GM19468 (cell line): ENCODE measurements at regions not wholly inside any gene's neighbourhood (a gene's known extent, or its start where the extent isn't known, plus 50 kb on each side); places are given as distances from the start of the nearest gene placed in this dataset.

Experiments
- ATAC-seq: cut with Tn5 transposase; IDR thresholded peaks from one replicate; pipeline ENCODE4 v1.9.1; 2021; ENCODE audit warnings: mild to moderate bottlenecking, moderate library complexity, moderate number of reproducible peaks; ENCODE audit not compliant: unreplicated experiment; ENCODE audit errors: extremely low read depth

DNA sequence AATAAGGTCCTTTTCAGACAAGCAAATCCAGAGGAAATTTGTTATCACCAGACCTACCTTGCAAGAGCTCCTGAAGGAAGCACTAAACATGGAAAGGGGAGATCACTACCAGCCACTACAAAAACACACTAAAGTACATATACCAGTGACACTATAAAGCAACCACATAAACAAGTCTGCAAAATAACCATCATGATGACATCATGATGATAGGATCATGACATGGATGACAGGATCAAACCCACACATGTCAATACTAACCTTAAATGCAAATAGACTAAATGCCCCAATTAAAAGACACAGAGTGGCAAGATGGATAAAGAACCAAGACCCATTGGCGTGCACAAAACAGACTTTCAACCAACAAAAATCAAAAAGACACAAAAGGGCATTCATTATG lies 688.8 kb upstream of the NR5A2 start:
- no peak for ATAC-seq

DNA sequence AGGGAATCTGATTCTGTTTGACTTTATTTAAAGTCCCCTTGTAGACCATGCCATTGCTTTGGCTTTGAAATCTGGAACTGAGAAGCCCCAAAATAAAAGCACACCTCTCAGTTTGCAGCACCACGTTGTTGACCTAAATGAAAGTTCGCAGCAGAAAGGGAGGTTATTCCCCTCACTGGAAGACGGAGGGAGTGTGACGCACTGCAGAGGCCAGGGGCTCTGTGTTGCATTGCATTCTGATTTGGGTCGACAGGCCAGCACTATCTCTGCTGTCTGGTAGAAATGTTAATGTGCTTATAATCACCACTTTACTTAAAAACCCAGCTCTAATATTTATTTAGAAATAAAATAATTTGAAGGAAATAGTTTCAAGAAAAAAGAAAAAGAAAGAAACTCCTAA lies 675.2 kb upstream of the NR5A2 start:
- no peak for ATAC-seq

DNA sequence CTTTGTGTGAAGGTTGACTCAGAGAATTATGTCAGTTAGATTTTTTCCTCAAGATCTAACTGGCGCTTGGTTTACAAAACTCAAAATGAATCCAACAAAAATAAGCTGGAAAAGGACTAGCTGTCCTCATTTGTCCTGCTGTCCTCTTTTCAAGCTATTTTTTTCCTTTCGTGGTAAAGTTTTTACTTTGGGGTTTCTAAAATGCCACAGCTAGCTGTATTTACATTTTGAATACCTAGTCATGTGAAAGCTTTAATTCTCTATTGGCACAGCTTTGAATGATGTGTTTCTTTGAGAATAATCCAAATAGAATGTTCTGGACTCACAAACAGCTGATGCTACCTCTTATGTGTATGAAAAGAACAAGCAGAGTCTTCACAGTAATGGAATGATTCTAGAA lies 673.6 kb upstream of the NR5A2 start:
- no peak for ATAC-seq

DNA sequence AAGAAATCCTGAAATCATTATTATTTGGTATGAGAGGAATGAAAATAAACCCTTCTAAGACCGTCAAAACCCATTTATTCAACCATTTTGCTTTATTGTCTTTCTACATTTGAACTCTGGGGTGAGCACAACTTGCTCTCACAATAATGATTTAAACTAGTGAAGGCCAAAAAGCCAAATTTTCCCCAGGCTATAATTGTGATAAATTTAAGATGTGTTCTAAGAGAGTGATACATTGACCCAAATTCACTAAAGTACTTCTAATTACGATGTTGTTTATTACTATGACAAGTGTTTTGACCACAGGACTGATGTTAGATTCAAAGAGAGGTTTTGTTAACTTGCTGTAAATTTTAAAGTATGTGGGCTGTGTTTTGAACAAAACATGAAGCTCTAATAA lies 670.9 kb upstream of the NR5A2 start:
- ATAC-seq, result no peak

DNA sequence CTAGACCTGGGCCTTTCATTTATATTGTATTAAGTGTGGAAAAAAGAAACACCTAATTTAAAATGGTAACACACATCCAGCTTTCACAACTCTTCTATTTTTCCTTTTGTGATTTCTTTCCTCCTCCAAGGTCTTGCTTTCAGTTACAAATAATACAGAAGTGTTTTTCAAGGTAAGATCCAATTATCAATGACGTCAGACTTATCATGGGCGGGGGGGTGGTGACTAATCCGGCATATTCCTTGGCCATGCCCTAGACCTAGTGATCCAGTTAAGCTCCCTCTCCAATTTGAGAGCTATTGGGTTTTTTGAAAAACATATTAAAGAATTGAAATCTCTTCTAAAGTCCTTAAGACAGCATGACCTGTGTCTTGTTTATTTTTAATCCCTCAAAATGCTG lies 669.9 kb upstream of the NR5A2 start:
- no peak for ATAC-seq

DNA sequence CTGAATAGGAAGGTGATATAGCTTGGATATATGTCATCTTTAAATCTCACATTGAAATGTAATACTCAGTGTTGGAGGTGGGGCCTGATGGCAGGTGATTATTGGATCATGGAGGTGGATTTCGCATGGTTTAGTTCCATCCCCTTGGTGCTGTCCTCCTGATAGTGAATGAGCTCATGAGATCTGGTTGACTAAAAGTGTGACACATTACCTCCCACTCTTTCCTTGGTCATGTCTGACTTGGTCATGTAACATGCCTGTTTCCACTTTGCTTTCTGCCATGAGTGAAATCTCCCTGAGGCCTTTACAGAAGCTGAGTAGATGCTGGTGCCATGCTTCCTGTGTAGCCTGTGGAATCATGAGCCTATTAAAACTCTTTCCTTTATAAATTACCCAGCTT lies 664.5 kb upstream of the NR5A2 start:
- no peak for ATAC-seq

DNA sequence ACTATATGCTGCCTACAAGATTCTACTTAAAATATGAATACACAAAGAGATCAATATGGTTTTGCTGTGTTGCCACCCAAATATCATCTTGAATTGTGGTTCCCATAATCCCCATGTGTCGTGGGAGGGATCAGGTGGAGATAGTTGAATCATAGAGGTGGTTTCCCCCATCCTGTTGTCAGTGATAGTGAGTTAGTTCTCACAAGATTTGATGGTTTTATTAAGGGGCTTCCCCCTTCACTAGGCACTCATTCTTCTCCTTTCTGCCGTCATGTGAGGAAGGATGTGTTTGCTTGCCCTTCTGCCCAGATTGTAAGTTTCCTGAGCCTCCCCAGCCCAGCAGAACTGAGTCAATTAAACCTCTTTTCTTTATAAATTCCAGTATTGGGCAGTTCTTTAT lies 654.4 kb upstream of the NR5A2 start:
- ATAC-seq, result no peak

DNA sequence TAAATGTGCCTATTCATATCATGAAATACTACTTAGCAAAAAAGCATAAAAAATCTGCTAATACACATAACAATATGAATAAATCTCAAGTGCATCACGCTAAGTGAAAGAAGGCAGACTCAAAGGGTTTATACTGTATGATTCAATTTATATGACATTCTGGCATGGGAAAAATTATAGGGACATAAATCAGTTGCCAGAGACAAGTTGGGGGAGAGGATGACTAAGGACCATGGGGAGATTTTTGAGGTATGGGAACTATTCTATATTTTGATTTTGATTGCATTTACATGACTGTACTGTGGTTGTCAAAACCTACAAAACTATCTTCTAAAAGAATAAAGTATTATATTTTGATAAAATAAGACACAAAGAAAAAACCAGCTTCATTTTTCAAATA lies 650.3 kb upstream of the NR5A2 start:
- ATAC-seq, result no peak

DNA sequence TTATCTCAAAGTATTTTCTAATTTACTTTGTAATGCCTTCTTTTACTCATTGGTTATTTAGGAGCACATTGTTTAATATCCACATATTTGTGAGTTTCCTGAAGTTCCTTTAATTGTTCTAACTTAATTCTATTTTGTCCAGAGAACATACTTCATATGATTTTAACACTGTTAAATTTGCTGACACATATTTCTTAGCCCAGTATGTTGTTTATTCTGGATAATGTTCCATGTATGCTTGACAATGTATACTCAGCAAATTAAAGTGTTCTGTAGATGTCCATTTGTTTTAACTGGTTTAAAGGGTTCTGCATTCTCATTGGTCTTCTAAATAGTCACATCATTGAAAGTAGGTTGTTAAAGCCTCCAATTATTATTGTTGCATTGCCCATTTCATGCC lies 643.7 kb upstream of the NR5A2 start:
- no peak for ATAC-seq

DNA sequence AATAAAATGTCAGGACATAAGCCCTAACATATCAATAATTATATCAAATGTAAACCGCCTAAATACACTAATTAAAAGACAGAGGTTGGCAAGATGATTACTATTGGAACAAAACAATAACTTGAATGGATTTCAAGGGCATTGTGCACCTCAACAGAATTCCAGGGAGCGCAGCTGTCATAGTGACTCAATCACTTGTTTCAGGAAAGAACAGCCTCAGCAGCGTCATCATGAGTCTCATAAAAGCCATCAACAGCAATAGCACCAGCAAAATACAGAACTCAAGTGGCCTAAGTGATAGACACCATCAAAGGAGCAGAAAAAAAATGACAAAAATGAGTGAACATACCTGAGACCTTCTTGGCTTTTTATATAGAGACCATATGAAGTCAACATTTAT lies 632.7 kb upstream of the NR5A2 start:
- no peak for ATAC-seq

DNA sequence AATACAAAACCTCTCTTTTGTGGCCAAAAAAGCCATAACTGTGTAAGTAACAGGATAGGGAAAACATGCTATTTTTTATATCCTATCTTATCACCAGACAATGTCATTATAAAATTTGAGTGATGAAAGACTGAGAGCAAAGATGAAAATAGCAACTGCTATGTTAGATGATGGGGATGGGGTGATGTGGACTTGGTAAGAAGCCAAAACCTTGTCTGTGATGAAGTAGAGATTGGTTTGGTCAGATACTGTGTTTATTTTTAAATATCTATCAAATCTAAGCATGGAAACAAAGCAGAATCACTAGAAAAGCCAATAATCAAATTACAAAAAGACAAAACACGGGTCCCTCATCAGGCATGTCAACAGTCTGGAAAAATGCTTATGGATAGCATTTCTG lies 631.1 kb upstream of the NR5A2 start:
- no peak for ATAC-seq

DNA sequence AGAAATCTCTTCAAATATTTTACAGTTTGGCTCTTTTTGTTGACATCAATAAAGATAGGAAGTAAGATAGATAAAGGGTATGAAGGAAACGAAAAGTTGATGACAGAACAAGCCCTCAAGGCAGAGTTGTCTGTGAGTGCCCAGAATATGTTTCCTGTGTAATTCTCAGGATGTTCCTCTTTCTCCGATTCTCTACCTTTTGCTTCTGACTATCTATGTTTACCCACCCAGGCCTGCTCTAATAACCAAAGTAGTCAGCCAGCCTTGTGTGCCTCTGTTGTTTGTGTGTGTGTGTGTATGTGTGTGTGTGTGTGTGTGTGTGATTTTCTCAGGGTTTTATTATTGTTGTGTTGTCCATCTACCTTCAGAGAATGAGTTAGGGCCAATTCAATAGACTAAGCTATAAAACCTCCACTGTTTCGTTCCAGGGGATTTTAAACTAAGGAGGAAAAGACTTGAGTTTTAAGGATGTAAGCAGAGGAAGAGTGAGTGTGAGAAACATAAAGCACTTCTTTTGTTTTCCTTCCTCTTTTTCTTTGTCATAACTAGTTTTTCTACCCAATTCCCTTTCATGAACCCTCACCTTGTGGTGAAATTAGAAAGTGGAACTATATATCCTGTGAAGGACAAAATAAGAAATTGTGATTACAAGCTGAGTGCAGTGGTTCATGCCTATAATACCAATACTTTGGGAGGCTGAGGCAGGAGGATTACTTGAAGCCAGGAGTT lies 627.4 kb upstream of the NR5A2 start:
- peak; percentile 57 for ATAC-seq

DNA sequence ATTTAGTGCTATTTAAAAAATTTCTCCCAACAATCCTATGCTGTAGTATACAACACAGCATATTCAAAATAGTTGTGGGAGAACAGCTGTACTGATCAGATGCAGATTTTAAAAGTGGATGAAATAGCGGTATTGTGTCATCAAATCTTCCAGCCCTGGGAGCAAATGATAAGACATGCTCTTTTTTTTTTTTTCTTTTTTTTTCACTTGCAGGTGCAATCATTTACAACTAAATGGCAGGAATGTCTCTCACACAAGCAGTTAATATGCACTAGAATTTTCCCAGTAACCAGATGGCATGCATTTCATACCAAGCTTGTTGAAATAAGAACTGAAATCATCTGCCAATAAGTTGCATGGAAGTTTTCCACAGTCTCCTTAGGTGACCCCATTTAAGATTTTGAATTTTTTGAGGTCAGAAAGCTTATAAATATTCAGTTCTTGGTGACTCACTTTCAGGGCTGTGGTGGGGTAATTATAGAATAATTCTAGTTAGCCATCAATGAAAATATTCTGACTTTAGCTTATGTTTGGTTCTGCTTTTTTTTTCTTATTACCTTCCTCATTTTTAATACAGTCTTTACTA lies 623.9 kb upstream of the NR5A2 start:
- ATAC-seq, result no peak

DNA sequence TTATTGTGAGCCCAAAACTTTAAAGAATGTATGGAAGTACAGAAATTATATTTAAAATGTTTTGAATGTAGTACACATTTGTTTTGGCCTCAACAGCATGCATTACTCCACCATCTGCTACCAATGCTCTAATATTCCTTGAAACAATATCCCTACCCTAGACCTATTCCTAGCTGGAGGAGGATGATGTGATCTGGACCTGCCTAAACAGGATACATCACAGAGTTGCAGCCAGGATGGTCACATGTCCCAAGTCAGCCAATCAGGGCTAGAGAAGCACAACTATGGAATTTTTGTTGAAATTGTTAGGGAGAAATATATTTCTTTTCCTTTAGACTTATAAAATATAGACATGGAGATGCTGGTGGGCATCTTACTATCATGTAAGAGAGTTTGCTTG lies 623.3 kb upstream of the NR5A2 start:
- ATAC-seq, result no peak

DNA sequence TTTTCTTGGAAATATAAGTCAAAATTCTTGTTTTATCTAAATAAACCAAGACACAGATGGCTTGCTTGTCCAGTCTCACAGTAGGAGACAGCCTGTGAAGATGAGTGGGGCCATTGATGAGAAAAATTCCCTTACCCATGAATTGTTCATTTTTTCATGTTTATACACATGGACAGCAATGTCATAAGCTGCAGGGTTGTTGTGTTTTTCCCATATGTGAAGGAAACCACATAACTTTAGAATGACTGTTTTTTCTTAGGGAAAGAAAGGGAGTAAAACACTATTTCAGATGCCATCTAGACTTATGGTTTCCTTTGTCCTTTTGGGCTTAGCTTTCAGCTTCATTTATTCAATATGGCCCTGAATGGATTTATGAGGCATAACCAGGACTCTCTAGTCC lies 622.5 kb upstream of the NR5A2 start:
- no peak for ATAC-seq

DNA sequence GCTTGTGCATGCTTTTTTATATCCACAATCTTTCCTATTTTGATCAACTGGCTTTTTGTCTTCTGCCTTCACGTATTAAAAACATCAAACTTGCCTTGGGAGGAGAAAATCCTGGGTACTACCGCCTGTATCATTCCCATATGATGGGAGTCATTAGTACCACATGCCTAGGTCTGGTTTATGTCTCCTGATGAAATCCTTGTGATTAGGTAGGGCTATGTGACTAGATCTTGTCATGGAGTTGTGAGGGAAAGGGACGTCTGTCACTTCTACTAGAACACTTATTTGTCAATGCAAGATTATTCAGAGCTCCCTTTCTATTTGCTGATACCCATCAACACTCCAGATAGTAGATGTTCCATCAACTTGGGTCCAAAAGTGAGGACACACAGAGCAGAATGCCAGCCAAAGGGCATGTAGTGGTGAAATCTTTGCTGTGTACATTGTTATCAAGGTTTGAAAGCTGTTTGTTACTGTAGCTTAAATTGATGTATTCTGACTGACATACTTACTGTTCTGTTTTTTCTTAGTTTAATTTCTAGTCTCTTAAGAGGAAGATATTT lies 621.8 kb upstream of the NR5A2 start:
- ATAC-seq, result no peak

DNA sequence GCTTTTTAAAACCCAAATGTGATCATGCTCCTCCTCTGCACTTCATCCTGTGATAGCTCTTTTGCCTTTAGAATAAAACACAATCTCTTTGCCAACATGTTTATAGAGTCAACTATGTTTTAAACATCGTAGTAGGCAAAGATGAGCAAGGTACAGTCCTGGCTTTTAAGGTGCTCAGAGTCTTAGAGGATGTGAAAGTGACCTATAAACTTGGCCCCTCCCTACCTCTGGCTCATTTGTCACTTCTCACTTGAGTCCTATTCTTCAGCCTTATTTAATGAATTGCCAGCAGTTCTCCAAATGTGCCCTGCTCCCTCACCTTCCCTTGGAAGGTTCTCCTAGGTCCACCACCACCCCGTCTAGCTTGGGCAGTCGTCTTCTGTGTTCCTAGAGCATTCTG lies 617.0 kb upstream of the NR5A2 start:
- ATAC-seq, result no peak

DNA sequence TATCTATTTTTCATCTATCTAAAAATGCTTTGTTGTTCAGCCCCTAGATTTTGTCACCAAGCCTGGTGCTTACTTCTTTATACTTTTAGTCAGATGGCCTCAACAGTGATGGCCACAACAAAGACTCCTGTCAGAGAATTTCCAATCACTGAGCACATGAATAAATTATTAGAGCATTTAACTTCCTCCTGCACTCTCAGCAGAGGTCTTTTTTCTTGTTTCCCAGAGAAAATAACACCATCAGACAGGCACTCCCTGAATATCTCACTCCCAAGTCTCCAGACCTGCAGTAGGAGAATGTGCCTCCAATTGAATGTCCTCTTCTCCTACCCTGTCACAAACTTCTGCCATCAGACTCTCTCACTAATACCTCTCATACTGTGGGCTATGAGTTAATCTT lies 616.0 kb upstream of the NR5A2 start:
- ATAC-seq, result no peak

DNA sequence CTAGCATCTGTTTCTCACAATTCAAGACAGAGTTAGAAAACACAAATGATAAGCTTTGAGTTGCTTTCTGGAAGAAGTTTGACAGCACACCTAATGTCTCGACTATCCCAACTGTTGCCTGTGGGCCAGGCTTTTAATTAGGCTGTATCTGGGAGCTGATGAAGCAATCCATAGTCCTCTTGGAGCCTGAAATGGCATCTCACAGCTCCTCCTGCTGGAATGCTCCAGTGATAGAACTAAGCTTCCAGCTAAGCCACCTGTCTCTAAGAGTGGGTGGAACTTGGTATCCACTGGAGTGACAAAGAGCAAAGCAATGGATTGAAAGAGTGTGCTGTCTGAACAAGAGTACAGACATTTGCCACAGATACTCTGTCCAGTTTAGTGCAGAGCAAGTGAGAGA lies 605.3 kb upstream of the NR5A2 start:
- ATAC-seq, result no peak

DNA sequence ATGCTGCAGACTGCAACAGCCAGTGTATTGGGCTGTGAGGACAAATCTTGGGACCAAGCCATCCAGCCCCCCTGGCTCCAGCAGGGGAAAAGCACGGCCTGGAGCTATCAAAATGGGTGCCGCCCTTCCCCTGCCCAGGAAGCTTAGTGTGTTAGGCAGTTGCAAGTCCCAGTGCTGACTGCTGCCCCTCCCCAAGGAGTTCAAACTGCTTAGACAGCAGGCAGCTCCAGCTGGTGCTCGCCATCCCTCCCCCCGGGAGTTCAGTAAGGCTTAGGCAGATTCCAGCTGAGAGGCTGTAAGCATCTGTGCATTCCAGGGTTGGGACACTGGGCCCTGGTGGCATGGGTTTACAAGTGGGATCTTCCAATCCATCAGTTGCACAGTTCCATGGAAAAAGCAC lies 579.6 kb upstream of the NR5A2 start:
- ATAC-seq, result no peak

DNA sequence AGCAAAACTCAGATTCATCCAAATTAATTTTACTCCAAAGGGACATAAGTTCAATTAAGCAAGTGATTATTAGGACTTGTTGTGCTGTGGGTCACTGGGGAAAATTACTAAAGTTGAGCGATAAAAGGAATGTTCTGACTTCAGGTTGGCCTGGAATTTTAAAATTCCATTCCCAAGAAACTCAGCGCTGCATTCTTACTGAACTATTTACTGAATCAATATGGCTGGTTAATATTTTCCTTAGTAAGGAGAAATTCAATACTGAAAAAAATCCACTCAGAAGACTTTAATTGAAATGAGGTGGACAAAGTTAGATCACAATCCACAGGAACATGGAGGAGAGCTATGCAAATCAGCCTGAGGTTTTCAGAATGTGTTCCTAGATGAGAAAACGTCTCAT lies 578.9 kb upstream of the NR5A2 start:
- ATAC-seq, result no peak

DNA sequence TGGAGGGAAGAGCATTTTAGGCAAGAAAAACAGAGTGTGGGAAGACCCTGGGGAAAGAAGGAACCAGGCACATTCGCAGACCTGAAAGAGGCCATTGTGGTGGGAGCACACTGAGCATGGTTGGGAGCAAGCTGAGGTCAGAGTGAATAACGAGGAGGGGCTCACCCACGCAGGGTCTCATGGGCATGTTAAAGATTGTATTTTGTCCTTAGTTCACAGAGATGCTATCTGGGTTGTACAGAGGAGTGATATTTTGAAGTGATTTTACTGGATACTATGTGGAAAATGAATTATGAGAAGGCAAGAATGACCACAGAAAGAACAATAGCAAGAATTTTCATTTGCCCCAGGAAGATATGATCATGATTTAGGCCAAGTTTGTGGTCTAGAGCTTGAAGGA lies 578.3 kb upstream of the NR5A2 start:
- no peak for ATAC-seq
